Ishikawa (cell line): ENCODE measurements at regions not wholly inside any gene's neighbourhood (a gene's known extent, or its start where the extent isn't known, plus 50 kb on each side); places are given as distances from the start of the nearest gene placed in this dataset.

Experiments used
- EP300 ChIP-seq: IDR thresholded peaks from 2 replicates; pipeline ENCODE4 v1.6.1; 2012; ENCODE audit warnings: borderline replicate concordance
- FOXM1 ChIP-seq: IDR thresholded peaks from 2 replicates; pipeline ENCODE4 v1.6.1; 2012; ENCODE audit warnings: low read depth, borderline replicate concordance
- REST ChIP-seq: IDR thresholded peaks from 2 replicates; pipeline ENCODE4 v1.6.1; 2012; ENCODE audit warnings: low read depth, mild to moderate bottlenecking
- TAF1 ChIP-seq: IDR thresholded peaks from 2 replicates; pipeline ENCODE4 v1.6.1; 2012; ENCODE audit warnings: low read depth, mild to moderate bottlenecking
- YY1 ChIP-seq: IDR thresholded peaks from 2 replicates; pipeline ENCODE4 v1.6.1; 2012; ENCODE audit warnings: low read depth

- TF ChIP-seq FOXM1: no peak
- no peak for TF ChIP-seq EP300
- no peak for TF ChIP-seq REST
- TF ChIP-seq TAF1: no peak
- TF ChIP-seq YY1: no peak
These were observed 791.2 kb downstream of the BRD1 start for GRCh38 chr22:49036513-49036912.
